ENCODE measurements at regions not wholly inside any gene's neighbourhood (a gene's known extent, or its start where the extent isn't known, plus 50 kb on each side); places are given as distances from the start of the nearest gene placed in this dataset.

DNA sequence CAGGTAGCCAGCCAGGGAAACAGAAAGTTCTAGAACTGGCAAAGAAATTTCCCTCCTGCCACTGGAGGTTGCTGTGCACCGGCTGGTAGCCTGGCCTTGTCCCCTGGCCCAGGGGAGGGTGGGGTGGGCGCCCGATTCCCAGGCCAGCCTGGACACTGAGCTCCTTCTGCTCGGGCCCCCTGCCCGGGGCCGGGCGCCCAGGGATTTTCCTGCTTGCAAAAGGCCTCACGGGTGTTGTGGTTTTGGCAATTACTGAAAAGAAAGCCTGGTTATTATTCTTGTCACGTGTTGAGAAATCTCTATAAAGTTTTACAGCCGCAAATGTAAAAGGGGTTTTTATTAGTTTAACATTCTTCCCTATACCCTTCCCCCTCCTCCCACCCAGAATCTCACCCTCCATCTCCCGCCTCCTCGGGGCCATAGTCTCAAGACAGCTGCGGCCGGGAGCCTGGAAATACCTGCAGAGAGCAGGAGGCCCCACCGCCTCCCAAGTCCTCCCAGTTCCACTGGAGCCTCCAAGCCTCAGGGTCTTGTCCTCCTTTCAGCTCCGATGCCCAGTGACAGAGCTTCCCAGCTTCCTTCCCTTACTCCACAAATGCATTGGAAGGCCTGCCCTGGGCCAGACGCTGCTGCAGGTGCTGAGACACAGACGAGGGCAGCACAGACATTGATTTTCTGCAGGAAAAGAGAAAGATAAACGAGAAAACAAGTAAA, 1515.6 kb downstream of the TBC1D22A start:
- no peak overlapping the region for H3K4me3 ChIP-seq (ENCODE audit: low read depth, low read length)

DNA sequence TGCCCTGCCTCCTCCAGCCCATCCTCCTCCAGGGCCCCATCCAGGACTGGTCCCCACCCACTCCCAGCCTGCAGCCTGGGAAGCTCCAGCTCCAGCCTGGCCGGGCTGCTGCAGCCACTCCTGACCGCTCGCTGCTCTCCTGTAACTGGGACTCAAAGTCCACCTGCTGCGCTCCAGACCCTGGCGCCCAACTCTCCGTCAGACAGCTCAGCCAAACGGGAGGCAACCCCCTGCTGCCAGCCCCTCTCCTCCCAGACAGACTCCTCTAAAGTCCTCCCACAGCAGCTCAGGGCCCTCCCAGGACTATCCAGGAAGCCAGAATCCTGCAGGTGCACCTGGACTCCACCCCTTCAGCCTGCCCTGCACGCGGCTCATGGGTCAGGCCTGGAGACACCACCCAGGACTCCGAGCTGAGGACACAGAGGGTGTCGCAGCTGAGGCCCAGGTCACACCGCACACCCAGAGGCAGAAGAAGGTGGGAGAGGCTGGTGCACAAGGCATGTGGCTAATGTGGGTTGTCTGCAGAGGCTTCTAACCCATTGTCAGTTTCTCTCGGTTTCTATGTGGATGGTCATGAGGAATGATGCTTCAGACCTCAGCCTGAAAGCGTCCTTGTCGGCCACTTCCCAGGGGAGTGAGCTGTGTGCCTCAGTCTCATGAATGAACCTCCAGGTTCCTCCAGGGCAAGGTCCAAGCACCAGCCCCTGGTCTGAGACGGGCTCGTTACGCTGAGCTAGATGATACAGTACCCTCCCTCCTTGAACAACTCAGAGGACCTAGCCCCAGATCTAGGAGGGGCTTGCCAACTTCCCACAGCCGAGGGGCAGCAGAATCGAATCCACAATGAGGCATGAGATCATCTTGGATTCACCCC, 1514.8 kb downstream of the TBC1D22A start:
- H3K4me3 ChIP-seq (ENCODE audit: low read depth, low read length): no peak overlapping the region

DNA sequence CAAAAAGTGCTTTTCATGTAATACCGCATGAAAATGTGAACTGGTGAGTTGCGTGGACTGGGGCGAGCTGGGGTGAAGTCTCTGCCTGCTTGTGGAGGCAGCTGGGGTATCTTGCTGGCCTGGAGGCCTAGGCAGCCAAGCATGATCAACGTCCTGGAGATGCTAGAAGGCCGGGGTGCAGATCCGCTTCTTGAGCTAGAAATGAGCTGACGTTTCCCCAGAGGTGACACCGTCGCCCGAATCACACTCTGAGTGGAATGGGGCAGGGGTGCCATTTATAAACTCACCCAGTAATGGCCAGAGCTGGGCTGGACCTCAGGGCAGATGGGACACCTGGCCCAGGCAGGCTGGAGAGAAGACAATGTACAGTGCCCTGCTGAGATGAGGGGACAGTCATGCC, 1513.0 kb downstream of the TBC1D22A start:
- no peak overlapping the region for H3K4me3 ChIP-seq (ENCODE audit: low read depth, low read length)

DNA sequence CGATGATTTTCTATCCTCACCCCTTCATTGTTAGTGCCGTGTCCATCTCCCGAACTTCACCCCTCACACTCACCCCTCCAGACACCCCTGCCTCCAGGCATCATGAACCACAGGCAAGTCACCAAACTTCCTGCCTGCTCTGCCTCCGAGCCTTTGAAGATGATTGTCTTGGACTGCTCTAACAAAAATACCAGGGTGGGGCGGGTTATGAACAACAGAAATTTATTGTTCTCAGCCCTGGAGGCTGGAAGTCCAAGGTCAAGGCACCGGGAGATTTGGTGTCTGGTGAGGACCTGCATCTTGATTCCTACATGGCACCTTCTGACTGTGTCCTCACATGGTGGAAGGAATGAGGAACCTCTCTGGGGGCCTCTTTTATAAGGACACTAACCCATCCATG, 1508.3 kb downstream of the TBC1D22A start:
- H3K4me3 ChIP-seq (ENCODE audit: low read depth, low read length): no peak overlapping the region

DNA sequence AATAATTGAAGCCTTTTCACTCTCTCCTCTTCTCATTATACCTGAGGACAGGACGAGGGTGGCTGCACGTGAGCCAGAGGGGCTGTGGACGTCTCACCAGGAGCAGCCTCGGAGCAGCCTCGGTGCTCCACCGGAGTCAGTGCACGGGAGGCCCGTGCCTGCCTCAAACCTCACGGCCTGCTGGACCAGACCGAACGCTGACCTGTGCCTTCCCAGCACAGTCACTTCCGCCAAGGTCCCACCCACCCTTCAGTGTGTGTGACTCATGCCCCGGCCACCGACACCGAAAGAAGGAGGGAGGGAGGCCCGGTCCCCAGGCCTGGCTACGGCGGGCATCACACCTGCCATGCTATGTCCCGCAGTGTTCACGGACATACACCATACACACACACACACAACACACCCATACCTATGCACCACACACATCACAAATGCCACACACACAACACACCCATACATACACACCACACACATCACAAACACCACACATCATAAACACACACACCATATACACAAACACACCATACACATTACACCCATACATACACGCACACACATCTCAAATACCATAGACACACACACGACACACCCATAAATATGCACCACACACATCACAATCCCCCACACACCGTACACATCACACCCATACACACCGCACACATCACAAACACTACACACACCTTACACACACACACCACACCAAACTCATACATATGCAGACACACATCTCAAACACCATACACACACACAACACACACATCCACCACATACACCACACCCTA, 1506.5 kb downstream of the TBC1D22A start:
- no peak overlapping the region for H3K4me3 ChIP-seq (ENCODE audit: low read depth, low read length)

DNA sequence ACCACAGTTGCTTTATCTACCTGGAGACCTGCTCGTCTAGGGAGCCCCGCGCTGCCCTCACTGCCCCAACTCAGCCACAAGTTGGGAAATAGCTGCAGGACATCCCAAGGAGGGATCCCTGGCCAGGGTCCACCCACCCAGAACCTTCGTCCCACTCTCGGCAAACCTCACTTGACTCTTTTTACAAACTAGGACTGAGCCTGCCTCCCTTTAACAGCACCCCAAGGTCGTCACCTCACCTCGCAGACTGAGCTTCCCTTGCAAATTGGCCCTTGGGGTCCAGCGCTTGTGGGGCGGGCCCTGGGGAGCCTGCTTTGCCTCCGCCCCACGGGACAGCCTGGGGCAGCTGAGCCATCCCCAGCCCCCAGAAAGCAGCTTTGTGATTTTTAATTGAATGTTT, 1505.8 kb downstream of the TBC1D22A start:
- no peak overlapping the region for H3K4me3 ChIP-seq (ENCODE audit: low read depth, low read length)

DNA sequence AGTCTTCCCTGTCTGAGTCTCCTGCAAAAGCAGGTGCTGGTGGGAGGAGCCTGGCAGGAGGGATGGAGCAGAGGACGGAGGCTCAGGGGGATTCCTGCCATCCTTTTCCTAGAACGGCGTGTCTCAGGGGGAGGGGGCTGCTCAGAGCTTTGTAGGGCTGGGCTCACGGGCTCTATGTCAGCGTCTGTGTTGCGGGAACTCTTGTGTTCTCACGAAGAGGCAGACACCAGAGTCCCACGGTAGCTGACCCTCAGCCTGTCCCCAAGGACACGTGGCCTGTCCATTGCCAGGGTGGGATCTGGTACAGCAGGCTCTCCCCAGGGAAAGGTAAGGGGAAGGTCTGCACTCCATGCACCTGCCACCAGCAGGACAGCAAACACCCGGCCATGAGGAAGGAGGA, 1505.2 kb downstream of the TBC1D22A start:
- H3K4me3 ChIP-seq (ENCODE audit: low read depth, low read length): no peak overlapping the region

DNA sequence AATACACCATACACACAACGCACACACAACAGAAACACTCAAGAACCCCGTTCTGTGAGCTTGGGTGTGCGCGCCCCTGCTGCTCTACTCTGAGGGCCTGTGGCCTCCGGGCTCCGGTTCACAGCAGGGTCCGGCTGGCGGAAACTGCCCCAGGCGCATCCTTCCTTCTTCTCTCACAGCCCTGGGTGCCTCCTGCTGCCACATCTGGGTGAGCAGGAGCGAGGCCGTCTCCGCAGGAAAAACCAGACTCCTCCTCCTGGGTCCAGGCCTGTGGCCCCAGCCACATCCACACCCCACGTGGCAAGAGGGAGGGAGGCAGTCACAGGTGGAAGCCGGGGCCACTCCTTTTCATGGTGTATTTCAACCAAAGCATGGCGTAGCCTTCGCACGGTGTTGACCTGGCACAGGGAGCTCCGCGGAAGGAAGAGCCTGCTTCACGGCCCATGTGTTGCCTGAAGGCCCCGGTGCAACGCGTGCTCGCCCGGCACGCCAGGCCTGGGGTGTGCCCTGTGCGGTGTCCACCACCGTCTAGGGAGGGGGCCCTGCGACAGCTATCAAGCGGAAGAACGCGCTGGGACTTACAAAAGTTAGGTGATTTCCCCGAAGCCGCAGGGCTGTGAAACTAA, 1502.7 kb downstream of the TBC1D22A start:
- H3K4me3 ChIP-seq (ENCODE audit: low read depth, low read length): no peak overlapping the region

DNA sequence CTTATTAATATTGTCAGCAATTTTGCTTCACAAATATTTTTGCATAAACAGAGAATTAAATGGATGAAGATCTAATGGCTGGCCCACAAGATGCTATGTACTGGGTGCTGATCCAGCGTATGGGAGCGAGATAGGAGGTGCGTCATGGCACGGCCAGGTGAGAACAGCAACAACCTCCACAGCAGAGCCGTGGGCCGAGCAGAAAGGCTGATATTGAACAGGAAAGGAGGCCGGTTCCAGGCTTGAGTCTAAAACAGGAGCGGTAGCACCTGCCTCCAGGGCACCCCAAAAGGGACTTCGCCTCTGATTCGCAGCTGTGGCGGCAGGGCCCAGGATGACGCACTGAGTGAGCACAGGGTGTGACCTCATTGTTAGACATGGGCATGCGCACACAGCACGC, 1502.1 kb downstream of the TBC1D22A start:
- no peak overlapping the region for H3K4me3 ChIP-seq (ENCODE audit: low read depth, low read length)

DNA sequence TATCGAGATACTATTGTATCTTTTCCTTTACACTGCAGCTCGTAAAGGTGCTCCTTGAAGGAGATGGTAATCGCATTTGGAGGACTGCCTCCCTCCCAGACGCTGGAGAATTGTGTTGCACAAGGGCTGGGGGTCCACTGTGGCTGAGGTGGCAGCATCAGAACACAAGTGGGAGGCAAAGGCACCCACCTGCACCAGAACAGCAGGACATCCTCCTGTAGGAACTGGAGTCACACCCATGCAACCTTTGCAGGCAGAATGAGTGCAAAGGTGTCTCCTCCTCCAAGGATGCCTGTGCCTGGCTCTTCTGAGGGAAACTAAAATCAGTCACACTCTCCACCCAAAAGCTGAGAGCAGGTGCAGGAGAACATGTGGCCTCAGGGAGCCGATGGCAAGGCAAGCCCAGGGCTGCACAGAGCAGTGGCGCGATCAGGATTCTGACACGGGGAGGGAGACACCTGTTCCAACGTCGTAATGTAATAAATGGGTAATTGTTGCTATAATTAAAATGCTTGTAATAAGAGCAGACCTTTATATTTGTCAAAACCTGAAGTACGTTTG, 1501.4 kb downstream of the TBC1D22A start:
- no peak overlapping the region for H3K4me3 ChIP-seq (ENCODE audit: low read depth, low read length)

DNA sequence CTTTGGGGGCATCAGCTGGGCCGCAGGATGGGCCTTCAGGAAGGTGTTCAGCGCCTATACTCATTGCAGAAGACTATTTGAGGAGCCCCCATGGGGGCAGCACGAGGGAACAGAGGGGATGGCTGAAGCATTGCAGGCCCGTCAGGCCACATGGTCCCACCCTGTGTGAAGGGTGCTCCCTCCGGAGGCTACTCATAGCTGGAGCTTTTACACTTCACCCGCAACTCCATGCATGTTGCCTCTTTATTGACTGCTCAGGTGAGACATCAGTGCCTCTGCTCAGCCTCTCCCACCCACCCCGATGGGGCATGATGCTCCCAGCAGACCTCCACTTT, 1500.9 kb downstream of the TBC1D22A start:
- no peak overlapping the region for H3K4me3 ChIP-seq (ENCODE audit: low read depth, low read length)

DNA sequence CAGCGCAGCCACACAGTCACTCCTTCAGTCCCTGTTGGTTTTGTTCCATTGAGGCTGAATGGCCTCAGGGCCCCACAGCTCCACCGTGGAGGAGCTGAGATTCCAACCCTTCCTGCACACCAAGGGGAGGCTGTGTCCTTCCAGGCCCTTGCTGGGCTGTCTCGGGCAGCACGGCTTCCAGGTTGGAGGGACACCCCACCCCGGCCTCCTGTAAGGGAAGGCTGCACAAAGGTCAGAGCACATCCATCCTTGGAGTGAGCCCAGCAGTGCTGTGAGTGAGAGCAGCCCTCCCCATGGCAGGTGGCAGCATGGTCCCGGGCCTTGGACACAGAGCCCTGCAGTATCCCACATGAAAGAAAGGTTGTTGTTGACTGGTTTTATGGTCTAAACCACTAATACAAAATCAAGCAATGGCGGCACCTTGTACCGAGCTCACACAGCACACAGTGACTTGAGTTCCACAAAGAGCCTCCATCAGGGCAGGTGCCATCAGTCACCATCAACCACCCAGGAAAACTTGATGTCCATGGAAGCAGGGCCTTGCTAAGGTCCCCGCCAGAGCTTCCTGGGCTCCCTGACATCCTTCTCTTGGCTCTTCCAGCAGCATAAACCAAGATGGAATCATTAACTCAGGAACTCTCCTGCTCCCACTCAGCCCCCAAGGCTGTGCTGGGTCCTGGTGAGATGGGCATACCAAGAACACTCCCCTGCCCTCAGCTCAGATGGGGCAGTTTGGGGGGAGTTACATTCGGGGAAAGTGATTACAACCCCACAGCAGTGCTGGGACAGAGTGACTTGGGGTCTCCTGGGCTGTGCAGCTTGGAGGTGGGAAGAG, 1500.4 kb downstream of the TBC1D22A start:
- H3K4me3 ChIP-seq (ENCODE audit: low read depth, low read length): no peak overlapping the region

DNA sequence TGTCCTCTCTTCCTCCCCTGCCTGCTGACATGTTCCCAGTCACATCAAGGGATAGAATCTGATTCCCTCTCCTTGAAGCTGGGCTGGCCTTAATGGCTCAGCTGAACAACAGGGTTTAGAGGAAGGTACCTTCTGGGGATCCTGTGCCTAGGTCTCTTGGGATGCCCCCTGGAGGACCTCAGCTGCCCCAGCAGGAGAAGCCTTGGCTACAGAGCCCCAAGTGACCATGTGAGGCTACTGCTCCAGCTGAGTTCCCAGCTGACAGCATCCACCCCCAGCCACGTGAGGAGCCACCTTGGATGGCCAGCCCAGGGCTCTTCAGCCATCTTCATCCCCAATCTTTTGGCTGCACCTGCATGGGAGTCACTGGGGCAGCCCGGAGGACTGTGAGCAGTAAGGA, 1499.3 kb downstream of the TBC1D22A start:
- H3K4me3 ChIP-seq (ENCODE audit: low read depth, low read length): no peak overlapping the region

DNA sequence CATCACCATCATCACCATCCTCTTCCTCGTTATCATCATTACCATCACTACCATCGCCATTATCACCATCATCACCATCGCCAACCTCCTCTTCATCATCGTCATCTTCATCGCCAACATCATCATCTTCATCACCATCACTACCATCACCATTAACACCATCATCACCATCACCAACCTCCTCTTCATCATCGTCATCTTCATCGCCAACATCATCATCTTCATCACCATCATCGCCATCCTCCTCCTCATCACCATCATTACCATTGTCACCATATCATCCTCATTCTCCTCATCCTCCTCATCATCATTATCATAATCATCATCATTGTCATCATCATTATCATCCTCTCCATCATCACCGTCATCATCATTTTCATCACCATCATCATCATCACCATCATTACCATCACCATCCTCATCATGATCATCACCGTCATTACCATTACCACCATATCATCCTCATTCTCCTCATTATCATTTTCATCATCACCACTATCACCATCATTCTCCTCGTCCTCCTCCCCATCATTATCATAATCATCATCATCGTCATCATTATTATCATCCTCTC, 1498.7 kb downstream of the TBC1D22A start:
- no peak overlapping the region for H3K4me3 ChIP-seq (ENCODE audit: low read depth, low read length)

DNA sequence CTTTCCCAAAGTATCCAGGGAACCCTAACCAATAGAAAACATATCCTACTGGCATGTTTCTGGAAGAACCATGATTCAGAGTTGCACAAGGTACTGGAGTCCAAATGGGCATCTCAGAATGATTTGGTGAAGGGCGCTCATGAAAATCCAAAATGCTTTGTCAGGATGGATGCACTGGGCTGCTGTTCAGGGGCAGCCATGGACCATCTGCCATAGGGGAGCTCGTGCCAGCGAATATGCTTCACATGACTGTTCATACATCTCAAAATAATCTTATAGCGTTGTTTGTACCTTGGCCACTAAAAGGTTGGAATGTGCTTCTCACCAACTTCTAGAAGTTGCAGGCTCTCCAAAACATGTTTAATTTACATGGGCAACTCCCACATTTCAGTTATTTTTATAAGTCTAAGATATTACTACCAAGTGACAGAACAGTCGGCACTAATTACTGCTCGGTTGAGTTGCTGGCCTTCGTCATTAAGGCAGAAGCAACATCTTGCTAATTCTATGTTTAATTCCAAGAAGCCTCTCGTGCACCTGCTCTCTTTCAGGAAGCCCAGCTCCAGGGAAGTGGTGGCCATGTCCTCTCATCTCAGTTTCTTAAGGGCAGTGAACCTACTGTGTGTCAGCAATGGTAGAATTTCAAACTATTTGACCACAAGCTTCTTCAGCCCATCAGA, 1497.7 kb downstream of the TBC1D22A start:
- H3K4me3 ChIP-seq (ENCODE audit: low read depth, low read length): no peak overlapping the region

DNA sequence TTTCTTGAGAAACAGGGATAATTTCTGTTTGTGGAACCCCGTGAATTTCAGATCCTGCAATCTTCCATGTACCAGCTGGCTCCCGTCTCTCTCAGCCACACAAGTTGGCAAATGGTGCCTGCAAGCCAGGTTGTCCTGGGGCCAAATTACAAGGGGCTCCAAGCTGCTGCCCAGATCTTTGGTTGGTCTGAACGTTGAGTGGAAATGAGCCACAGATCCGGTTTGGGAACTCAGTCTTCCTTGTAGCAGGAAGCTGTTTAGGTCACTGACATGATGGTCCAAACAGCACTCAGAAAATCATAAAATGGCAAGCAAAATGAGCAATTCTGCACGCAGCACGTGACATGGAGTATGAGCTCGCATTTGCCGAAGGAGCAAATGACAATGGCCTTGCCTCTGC, 1496.4 kb downstream of the TBC1D22A start:
- H3K4me3 ChIP-seq (ENCODE audit: low read depth, low read length): no peak overlapping the region

DNA sequence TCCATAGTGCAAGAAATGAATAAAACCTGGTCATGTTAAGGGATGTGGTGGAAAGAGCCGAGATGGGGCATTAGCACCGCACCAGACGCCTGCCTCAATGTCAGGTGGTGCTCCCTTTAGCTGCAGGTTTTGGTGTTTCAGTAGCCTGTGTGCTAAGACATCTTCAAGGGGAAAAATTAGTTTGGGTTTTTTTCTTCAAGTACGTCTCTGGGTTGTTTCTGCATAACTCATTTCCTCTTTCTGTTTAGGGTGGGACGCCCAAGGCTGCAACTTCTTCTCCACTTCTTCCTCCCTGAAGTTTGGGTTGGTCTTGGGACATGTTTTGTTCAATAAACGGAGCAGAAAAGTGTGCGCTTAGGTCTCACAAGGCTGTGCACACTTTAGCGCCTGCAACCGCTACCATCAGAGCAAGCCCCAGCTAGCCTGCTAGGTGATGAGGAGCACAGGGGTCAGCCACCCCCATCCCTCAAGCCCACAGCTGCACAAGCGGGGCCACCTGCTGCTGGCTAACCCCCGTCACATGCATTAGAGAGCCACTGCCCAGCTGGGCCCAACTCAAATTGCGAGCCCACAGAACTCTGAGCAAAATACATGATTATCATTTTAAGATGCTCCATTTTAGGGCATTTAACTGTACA, 1495.7 kb downstream of the TBC1D22A start:
- H3K4me3 ChIP-seq (ENCODE audit: low read depth, low read length): no peak overlapping the region

DNA sequence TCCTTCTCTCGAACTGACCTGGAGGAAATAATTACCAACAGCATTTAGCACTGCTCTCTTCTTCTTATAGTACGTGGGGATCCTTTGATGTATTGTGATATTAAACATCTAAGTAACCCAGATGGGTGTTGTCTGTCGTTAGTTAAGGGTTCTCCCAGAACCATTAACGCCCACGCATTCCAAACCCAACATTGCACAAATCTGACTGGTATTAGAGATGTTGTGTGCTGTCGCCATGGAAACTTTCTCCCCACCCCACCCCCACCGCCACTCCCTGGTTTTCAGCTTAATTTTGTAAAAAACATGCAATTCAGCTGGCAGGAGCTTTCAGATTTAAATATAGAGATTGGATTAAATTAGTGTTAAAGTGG, 1495.2 kb downstream of the TBC1D22A start:
- no peak overlapping the region for H3K4me3 ChIP-seq (ENCODE audit: low read depth, low read length)
